HG02588 (cell line): ENCODE measurements at regions not wholly inside any gene's neighbourhood (a gene's known extent, or its start where the extent isn't known, plus 50 kb on each side); places are given as distances from the start of the nearest gene placed in this dataset.

Source experiments
- ATAC-seq: cut with Tn5 transposase; IDR thresholded peaks from one replicate; pipeline ENCODE4 v1.9.1; 2021; ENCODE audit warnings: mild to moderate bottlenecking, moderate library complexity; ENCODE audit not compliant: unreplicated experiment

- no peak for ATAC-seq
Measured at GRCh38 chr22:47597041-47597440, 834.6 kb downstream of the TBC1D22A start.

- ATAC-seq: no peak
Measured at GRCh38 chr22:47596176-47596690, 833.8 kb downstream of the TBC1D22A start.

- ATAC-seq: no peak
Measured at GRCh38 chr22:47594836-47595521, 832.5 kb downstream of the TBC1D22A start.

GRCh38 chr22:47593911-47594311 is 831.5 kb downstream of the TBC1D22A start:
- ATAC-seq: no peak

GRCh38 chr22:47593291-47593690 is 830.8 kb downstream of the TBC1D22A start:
- ATAC-seq: no peak

- ATAC-seq: no peak
Measured at GRCh38 chr22:47592791-47593190, 830.3 kb downstream of the TBC1D22A start.

- no peak for ATAC-seq
Measured at GRCh38 chr22:47591709-47592108, 829.3 kb downstream of the TBC1D22A start.

- no peak for ATAC-seq
Measured at GRCh38 chr22:47591016-47591415, 828.6 kb downstream of the TBC1D22A start.

GRCh38 chr22:47589271-47590250 is 827.1 kb downstream of the TBC1D22A start:
- no peak for ATAC-seq

GRCh38 chr22:47588578-47588960 is 826.1 kb downstream of the TBC1D22A start:
- no peak for ATAC-seq

- no peak for ATAC-seq
Measured at GRCh38 chr22:47587861-47588577, 825.6 kb downstream of the TBC1D22A start.

GRCh38 chr22:47587361-47587760 is 824.9 kb downstream of the TBC1D22A start:
- ATAC-seq: no peak

- ATAC-seq: no peak
Measured at GRCh38 chr22:47586946-47587345, 824.5 kb downstream of the TBC1D22A start.

GRCh38 chr22:47586038-47586437 is 823.6 kb downstream of the TBC1D22A start:
- ATAC-seq: no peak

- no peak for ATAC-seq
Measured at GRCh38 chr22:47583959-47584562, 821.6 kb downstream of the TBC1D22A start.

GRCh38 chr22:47582067-47582466 is 819.6 kb downstream of the TBC1D22A start:
- ATAC-seq: no peak

- ATAC-seq: no peak
Measured at GRCh38 chr22:47580121-47580520, 817.7 kb downstream of the TBC1D22A start.

GRCh38 chr22:47576908-47577307 is 814.5 kb downstream of the TBC1D22A start:
- ATAC-seq: no peak

- no peak for ATAC-seq
Measured at GRCh38 chr22:47575291-47575690, 812.8 kb downstream of the TBC1D22A start.

GRCh38 chr22:47574556-47574955 is 812.1 kb downstream of the TBC1D22A start:
- no peak for ATAC-seq

GRCh38 chr22:47573141-47573540 is 810.7 kb downstream of the TBC1D22A start:
- ATAC-seq: no peak
